ENCODE measurements at regions not wholly inside any gene's neighbourhood (a gene's known extent, or its start where the extent isn't known, plus 50 kb on each side); places are given as distances from the start of the nearest gene placed in this dataset.

DNA sequence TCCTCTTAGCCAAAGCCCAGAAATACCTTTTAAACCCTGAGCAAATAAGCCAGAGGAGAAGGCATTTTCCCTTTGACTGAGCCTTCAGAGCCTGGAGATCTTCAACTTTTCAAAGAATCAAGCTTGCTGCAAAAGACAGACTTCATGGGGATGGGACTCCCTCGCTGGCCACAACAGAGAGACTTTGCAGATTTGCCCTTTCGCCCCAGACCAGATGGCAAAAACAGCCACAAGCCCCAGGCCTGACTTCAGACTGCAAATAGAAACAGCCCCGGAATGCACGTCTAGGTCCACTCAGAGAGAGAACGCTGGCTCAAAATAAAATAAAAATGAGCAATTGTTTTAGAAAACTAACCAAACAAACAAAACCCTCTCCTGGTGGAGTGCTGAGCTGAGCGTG lies 114.6 kb upstream of the MED13L start:
- in situ Hi-C loops (cut with HindIII; ENCODE audit: low pct_unique_long_range_greater_than_20kb, low sequenced_read_pairs) = no loop called here
- DNase-seq (ENCODE audit: low read depth, low spot score) = no peak

DNA sequence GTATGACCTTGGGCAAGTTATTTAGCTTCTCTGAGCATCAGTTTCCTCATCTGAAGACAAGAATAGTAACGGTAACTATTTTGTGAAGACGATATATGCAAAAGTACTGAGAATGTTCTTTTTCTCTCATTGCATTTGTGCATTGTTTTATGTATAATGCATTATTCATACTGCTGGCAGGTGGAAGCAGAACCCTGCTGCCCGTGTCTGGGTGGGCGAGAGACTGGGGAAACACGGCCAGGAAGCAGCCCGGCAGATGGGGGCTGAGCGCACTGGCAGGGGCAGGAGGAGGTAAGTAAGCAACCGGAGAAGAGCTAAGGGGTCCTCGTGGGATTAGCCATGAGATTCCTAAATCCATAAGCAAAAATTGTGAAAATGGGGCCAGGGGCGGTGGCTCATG lies 115.8 kb upstream of the MED13L start:
- in situ Hi-C loops (cut with HindIII; ENCODE audit: low pct_unique_long_range_greater_than_20kb, low sequenced_read_pairs) = no loop called here
- DNase-seq (ENCODE audit: low read depth, low spot score) = no peak

DNA sequence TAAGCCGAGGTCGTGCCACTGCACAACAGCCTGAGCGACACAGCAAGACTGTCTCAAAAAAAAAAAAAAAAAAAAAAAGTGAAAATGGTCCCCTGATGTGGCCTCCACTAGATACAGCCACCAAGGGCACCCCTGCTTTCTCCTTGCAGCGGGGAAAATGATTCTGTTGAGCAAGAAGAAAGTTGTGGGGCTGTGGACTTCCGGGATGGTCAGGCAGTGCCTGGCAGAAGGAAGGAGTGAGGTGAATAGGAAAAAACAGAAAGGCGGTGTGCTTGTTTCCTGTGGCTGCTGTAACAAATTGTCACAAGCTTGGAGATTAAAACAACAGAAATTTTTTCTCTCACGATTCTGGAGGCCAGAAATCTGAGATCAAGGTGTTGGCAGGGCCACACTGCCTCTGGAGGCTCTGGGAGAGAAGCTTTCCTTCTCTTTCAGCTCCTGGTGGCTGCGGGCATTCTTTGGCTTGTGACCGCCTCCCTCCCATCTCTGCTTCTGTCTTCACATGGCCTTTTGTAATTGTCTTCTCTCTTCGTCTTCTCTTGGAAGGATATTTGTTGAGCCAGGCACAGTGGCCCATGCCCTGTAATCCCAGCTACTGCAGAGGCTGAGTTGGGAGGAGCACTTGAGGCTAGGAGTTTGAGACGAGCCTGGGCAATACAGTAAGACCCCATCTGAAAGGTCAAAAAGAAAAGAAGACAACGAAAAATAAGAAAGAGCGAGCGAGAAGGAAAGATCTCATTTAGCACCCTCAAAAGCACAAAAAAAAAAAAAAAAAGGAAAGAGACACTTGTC lies 116.6 kb upstream of the MED13L start:
- in situ Hi-C loops (cut with HindIII; ENCODE audit: low pct_unique_long_range_greater_than_20kb, low sequenced_read_pairs) = no loop called here
- no peak for DNase-seq (ENCODE audit: low read depth, low spot score)

DNA sequence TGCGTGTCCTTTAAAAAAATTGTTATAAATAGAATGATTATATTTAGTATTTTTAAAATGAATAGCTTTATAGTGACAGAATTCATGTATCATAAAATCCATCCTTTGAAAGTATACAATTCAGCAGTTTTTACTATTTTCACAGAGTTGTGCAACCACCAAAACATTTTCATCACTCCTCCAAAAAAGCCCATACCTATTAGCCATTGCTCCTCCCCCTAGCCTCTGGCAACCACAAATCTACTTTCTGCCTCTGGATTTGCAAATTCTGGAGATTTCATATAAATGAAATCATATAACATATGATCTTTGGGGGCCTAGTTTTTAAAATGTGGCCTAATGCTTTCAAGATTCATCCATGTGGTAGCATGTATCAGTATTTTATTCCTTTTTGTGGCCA lies 117.9 kb upstream of the MED13L start:
- in situ Hi-C loops (cut with HindIII; ENCODE audit: low pct_unique_long_range_greater_than_20kb, low sequenced_read_pairs) = no loop called here
- DNase-seq (ENCODE audit: low read depth, low spot score) = no peak

DNA sequence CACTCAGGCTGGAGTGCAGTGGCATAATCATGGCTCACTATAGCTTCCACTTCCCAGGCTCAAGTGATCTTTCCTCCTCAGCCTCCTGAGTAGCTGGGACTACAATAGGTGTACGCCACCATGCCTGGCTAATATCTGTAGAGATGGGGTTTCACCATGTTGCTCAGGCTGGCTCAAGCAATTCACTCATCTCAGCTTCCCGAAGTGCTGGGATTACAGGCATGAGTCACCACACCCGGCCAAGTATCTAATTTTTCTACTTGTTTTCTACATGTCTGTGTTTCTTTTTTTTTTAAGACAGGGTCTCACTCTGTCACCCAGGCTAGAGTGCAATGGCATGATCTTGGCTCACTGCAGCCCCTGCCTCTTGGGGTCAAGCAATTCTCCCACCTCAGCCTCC lies 119.7 kb upstream of the MED13L start:
- in situ Hi-C loops (cut with HindIII; ENCODE audit: low pct_unique_long_range_greater_than_20kb, low sequenced_read_pairs) = no loop called here
- DNase-seq (ENCODE audit: low read depth, low spot score) = no peak

DNA sequence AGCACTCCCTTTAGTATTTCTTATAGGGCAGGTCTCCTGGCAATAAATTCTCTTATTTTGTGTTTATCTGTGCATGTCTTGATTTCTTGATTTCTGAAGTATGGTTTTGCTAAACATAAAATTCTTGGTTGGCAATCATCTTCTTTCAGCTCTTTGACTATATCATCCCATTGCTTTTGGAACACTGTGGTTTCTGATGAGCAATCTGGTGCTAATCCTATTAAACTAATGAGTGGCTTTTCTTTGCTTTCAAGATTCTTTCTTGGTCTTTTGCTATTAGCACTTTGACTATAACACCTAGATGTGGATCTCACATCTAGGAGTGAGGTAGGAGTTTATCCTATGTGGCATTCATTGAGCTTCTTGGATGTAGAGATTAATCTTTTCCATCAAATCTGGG lies 120.7 kb upstream of the MED13L start:
- DNase-seq (ENCODE audit: low read depth, low spot score) = no peak
- in situ Hi-C loops (cut with HindIII; ENCODE audit: low pct_unique_long_range_greater_than_20kb, low sequenced_read_pairs) = no loop called here

DNA sequence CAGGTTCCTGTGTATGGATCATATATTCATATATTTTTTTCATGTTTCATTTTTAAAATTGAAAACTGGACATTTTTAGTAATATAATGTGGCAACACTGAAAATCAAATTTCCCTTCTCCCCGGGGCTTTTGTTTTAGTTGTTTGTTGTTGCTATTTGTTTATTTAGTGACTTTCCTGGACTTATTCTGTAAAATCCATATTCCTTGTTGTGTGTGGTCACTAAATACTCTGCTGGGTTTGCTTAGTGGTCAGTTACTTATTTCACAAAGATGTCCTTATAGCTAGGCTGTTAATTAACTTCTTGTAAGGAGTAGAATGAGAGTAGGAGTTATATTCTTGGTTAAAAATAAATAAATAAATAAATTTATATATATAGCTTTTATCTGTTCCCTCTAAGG lies 121.6 kb upstream of the MED13L start:
- DNase-seq (ENCODE audit: low read depth, low spot score) = no peak
- in situ Hi-C loops (cut with HindIII; ENCODE audit: low pct_unique_long_range_greater_than_20kb, low sequenced_read_pairs) = no loop called here

DNA sequence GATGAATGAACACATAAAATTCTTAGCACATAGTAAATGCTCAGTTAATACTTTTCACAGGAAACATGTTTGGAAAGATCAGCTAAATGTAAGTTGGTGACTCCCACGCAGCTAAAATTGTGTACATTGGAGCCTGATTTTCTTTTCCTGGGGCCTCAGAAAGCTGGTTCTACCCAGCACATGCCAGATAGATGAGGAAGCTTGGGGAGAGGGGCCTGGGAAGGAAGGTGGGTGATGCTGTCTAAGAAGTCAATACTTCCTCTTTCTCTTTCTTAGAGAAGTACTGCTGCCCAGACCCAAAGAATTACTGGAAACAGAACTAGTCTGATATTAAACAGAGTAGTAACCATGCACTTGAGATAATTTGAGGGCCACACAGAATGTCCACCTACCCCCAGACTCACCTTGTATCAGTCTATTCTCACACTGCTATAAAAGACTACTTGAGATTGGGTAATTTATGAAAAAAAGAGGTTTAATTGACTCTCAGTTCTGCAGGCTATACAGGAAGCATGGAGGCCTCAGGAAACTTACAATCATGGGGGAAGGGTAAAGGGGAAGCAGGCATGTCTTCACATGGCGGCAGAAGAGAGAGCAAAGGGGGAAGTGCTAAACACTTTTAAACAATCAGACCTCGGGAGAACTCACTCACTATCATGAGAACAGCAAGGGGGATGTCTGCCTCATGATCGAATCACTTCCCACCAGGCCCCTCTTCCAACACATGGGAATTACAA lies 123.3 kb upstream of the MED13L start:
- no peak for DNase-seq (ENCODE audit: low read depth, low spot score)
- in situ Hi-C loops (cut with HindIII; ENCODE audit: low pct_unique_long_range_greater_than_20kb, low sequenced_read_pairs) = no loop called here

DNA sequence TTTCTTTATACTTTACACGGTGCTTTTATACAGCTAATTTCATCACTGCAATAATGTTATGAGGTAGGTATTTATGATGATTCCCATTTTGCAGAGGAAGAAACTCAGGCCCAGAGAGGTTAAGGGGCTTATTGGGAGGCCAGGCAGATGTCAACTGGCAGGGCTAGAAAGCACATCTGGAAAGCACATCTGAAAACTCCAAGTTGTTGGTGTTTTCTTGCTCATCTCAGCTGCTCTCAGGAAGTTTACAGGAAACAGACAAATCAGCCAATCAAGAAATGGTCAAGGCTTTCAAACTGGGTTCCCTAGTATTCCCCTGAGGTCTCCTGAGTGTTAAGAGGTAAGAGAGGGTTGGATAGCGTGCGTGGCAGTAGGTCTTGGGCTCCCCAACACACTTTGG lies 124.1 kb upstream of the MED13L start:
- DNase-seq (ENCODE audit: low read depth, low spot score) = no peak
- in situ Hi-C loops (cut with HindIII; ENCODE audit: low pct_unique_long_range_greater_than_20kb, low sequenced_read_pairs) = no loop called here

DNA sequence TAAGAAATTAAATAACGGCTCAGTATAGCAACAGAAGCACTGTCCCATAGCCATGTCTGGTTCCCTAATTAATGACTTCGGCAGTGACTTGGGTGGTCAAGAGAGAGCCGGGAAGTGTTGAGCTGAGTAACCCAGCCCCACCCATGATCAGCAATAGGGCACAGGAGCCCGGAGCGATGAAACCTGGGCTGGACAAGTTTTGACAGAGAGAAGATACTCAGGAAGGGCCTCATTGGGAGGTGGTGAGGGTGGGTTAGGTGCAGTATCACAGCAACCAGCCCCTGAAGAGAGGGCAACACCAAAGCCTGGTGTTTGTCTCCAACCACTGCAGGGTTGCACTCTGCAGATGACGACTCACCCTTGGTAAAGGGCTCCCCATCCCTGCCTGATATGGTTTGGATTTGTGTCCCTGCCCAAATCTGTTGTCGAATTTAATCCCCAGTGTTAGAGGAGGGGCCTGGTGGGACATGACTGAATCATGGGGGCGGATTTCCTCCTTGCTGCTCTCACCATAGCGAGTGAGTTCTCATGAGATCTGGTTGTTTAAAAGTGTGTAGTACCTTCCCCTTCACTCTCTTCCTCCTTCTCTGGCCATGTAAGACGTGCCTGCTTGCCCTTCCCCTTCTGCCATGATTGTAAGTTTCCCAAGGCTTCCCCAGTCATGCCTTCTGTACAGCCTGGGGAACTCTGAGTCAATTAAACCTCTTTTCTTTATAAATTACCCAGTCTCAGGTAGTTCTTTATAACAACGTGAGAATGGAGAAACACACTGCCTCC lies 124.9 kb upstream of the MED13L start:
- no peak for DNase-seq (ENCODE audit: low read depth, low spot score)
- in situ Hi-C loops (cut with HindIII; ENCODE audit: low pct_unique_long_range_greater_than_20kb, low sequenced_read_pairs) = no loop called here

DNA sequence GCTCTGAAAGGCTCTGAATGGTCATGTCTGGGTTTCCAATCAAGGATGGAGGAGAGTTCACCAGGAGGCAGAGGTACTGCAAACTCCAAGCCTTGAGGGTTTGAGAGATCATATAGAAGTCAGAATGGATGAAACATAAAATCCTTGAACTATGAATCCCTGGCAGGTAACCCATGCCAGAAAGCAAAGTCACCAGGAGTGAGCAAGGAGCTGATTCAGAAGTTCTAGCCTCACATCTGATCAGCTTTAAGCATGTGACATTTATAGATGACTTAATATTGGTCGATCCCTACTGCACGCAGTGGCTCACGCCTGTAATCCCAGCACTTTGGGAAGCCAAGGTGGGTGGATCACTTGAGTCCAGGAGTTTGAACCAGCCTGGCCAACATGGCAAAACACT lies 126.1 kb upstream of the MED13L start:
- no peak for DNase-seq (ENCODE audit: low read depth, low spot score)
- in situ Hi-C loops (cut with HindIII; ENCODE audit: low pct_unique_long_range_greater_than_20kb, low sequenced_read_pairs) = no loop called here

DNA sequence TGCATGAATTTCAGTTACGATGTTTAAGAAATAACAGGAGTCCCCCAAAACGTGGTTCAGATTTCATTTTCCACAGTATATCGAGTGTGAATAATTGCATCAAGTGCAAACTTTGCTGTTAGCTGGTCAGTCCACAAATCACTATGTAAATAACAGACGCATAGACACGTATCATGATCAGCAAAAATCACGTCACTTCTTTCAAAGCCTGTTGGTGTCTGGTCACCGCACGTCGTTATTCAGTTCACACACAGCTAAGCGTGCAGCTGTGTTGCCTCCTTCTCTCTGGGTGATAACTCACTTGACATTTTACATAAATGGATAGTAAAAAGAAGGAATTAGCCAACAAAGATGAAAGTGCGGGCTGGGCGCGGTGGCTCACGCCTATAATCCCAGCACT lies 126.8 kb upstream of the MED13L start:
- no peak for DNase-seq (ENCODE audit: low read depth, low spot score)
- in situ Hi-C loops (cut with HindIII; ENCODE audit: low pct_unique_long_range_greater_than_20kb, low sequenced_read_pairs) = no loop called here

DNA sequence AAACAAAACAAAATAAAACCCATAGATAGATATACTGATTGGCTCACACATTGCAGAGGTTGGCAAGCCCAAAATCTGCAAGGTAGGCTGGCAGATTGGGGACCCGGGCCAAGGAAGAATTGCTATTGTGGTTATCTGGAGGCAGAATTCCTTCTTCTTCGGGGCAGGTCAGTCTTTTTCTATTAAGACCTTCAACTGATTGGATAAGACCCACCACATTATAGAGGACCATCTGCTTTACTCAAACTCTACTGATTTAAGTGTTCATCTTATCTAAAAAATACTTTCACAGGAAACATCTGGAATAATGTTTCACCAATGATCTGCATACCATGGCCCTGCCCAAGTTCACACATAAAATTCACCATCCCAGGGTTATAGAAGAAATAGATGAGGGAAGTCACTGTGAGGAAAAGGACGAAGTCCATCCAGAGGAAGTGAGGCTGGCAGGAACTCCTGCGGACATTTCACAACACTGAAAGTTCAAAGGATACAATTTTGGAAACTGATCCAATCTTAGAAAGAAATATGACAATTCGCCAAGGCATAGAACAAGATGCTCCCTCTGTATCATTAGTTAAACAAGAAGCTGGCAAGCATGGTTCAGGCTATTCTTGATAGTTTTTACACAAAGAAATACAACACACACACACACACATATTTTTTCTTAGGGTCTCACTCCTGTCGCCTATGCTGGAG lies 127.6 kb upstream of the MED13L start:
- in situ Hi-C loops (cut with HindIII; ENCODE audit: low pct_unique_long_range_greater_than_20kb, low sequenced_read_pairs) = no loop called here

DNA sequence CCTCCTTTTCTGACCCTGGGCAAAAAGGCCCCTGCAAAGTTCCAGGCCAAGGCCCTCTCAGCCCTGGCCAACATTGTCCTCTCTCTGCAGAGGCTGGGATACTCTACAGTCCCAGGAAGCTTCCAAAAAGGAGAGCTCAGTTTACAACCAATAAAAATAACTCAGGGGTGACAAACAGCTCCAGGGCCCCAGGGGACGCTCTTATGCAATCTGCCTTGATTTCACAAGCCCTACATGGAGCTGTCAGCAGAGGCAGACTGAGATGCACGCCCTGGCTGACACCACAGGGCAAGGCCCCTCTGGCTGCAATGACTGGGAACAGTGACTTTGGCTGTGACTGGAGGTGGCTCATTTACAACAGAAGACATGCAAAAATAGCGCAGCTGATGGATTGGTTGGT lies 129.0 kb upstream of the MED13L start:
- in situ Hi-C loops (cut with HindIII; ENCODE audit: low pct_unique_long_range_greater_than_20kb, low sequenced_read_pairs) = no loop called here
- DNase-seq (ENCODE audit: low read depth, low spot score) = peak; percentile 53

More for the DNA sequence above, 127.6 kb upstream of the MED13L start:
- no peak for DNase-seq (ENCODE audit: low read depth, low spot score)

DNA sequence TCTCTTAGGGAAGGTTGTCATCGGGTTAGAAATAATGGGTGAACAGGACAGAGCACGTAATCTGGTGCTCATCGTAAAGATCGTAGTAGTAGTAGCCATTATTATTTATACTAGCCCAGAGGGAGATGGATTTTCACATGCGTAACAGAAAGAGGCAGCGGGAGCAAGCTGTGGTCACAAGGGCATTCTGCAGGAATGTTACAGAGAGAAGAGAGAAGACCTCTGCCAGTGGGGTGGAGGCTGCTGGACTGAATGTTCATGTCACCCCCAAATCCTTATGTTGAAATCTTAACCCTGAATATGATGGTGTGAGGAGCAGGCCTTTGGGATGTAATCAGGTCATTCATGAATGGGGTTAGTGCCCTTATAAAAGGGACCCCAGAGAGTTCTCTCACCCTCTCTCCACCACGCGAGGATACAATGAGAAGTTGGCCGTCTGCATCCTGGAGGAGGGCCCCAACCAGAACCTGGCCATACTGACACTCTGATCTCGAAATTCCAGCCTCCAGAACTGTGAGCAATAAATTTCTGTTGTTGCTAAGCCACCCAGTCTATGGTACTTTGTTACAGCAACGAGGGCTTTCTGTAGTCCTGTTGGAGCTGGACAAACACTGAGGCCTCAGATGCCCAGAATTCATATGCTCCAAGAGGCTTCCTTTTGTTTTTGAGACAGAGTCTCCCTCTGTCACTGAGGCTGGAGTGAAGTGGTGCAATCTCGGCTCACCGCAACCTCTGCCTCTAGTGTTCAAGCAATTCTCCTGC lies 131.2 kb upstream of the MED13L start:
- in situ Hi-C loops (cut with HindIII; ENCODE audit: low pct_unique_long_range_greater_than_20kb, low sequenced_read_pairs) = no loop called here
- DNase-seq (ENCODE audit: low read depth, low spot score) = peak; percentile 24

DNA sequence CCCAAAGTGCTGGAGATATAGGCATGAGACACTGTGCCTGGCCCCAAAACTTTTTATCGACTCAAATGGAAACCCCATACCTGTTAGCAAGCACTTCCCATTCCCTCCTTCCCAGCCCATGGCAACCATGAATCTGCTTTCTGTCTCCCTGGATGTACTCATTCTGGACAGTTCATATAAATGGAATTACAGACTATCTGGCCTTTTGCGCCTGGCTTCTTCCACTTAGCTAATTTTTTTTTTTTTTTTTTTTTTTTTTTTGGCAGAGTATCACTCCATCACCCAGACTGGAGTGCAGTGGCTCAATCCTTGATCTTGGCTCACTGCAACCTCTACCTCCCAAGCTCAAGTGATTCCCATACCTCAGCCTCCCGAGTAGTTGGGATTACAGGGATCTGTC lies 134.5 kb upstream of the MED13L start:
- in situ Hi-C loops (cut with HindIII; ENCODE audit: low pct_unique_long_range_greater_than_20kb, low sequenced_read_pairs) = no loop called here
- DNase-seq (ENCODE audit: low read depth, low spot score) = no peak

DNA sequence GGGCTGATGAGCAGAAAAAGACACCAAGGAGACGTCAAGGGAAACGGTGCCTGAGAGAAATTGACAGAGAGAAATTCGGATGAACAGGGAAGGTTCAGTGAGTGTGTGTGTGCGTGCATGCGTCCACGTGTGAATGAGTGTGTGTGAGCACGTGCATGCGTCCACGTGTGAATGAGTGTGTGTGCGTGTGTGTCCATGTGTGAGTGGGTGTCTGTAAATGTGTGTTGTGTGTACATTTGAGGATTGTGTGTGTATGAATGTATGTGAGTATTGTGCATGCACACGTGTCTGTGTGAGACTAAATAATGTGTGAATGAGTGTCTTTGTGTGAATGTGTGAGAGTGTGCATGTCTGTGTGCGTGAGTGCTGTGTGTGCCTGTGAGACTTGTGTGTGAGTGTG lies 137.4 kb upstream of the MED13L start:
- DNase-seq (ENCODE audit: low read depth, low spot score) = no peak

More for the DNA sequence above, 137.4 kb upstream of the MED13L start:
- in situ Hi-C loops (cut with HindIII; ENCODE audit: low pct_unique_long_range_greater_than_20kb, low sequenced_read_pairs) = no loop called here

Data from SK-MEL-5 (cell line).